ENCODE measurements at regions not wholly inside any gene's neighbourhood (a gene's known extent, or its start where the extent isn't known, plus 50 kb on each side); places are given as distances from the start of the nearest gene placed in this dataset.

- TF ChIP-seq CTCF (IDR thresholded peaks at IDR 0.05) (no peak), EZH2 (IDR thresholded peaks at IDR 0.05) (no peak), EZH2phosphoT487 (IDR thresholded peaks at IDR 0.05) (no peak)
Observed at GRCh38 chr1:98143403-98143802, 222.6 kb upstream of the DPYD start.

Data from neural progenitor cell (in vitro differentiated cells).